ENCODE measurements at regions not wholly inside any gene's neighbourhood (a gene's known extent, or its start where the extent isn't known, plus 50 kb on each side); places are given as distances from the start of the nearest gene placed in this dataset.

DNA sequence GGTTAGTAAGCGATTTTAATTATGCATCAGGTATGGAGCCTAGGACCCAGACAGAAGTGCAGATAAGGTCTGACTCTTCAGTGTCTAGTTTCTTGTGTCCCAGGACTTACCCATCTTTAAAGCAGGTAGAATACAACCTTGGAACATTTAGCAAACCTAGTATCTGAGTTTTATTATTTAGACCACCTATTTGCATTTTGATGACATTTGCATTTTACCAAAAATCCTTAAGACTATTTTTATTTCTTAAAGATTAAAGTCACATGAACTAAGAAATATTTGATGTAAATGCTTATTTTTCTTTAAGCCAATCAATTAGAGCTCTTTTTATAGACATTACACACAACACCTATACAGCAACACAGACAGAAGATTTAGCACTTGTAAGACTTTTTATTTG is 939.1 kb downstream of the OTOL1 start:
- peaks cover 0 to 8% (median 0%) of the 10 kb centered on the region in 4 donors for H3K9me3 ChIP-seq
- intact Hi-C loops (cut with DNase I; ENCODE audit: low total_unique reads): no loop called here
- DNase-seq: no peak
- H3K27ac ChIP-seq: no peak overlapping the region
- H3K27me3 ChIP-seq: no peaks in the 10 kb centered on the region
- no peaks in the 10 kb centered on the region for H3K4me1 ChIP-seq
- no peak overlapping the region for H3K4me3 ChIP-seq
- TF ChIP-seq POLR2A (IDR thresholded peaks at IDR 0.05) (no peak), EP300 (IDR thresholded peaks at IDR 0.05) (no peak), POLR2AphosphoS5 (IDR thresholded peaks at IDR 0.05) (no peak)
- TF ChIP-seq, protein P1, sequence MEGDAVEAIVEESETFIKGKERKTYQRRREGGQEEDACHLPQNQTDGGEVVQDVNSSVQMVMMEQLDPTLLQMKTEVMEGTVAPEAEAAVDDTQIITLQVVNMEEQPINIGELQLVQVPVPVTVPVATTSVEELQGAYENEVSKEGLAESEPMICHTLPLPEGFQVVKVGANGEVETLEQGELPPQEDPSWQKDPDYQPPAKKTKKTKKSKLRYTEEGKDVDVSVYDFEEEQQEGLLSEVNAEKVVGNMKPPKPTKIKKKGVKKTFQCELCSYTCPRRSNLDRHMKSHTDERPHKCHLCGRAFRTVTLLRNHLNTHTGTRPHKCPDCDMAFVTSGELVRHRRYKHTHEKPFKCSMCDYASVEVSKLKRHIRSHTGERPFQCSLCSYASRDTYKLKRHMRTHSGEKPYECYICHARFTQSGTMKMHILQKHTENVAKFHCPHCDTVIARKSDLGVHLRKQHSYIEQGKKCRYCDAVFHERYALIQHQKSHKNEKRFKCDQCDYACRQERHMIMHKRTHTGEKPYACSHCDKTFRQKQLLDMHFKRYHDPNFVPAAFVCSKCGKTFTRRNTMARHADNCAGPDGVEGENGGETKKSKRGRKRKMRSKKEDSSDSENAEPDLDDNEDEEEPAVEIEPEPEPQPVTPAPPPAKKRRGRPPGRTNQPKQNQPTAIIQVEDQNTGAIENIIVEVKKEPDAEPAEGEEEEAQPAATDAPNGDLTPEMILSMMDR (IDR thresholded peaks at IDR 0.05): no peak
- WGBS, 5 donors: 90 to 100% (median 92%) methylated on average over 1 of the region's 1 CpG
- H3K36me3 ChIP-seq: no peaks in the 10 kb centered on the region

DNA sequence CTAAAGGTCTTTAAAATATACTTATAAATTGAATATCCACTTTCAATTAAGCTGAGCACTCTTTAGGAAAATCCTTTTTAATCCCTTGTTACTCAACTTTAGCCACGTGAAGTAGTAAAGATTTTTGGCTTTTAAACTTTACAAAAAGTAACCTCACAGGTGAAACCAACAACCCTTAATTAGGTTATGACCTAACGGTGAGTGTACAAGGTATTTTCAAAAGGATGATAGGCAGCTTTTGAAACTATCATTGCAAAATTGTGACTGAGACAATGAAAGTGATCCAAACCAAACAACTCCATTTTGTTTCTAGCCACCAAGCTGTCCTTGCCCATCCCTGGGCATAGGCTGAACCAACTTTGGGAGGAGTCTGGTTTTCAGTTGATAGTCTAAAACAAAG is 940.2 kb downstream of the OTOL1 start:
- Histone ChIP-seq H3K9me3 (peaks cover 0 to 8% (median 0%) of the 10 kb centered on the region in 4 donors), H3K4me3 (no peak overlapping the region), H3K36me3 (no peaks in the 10 kb centered on the region), H3K27me3 (no peaks in the 10 kb centered on the region), H3K27ac (no peak overlapping the region), H3K4me1 (no peaks in the 10 kb centered on the region)
- DNase-seq: no peak
- intact Hi-C loops (cut with DNase I; ENCODE audit: low total_unique reads): no loop called here
- TF ChIP-seq POLR2A (IDR thresholded peaks at IDR 0.05) (no peak), EP300 (IDR thresholded peaks at IDR 0.05) (no peak), POLR2AphosphoS5 (IDR thresholded peaks at IDR 0.05) (no peak)
- TF ChIP-seq, protein P1 (IDR thresholded peaks at IDR 0.05): no peak
- WGBS, 5 donors: 44 to 85% (median 74%) methylated on average over 2 of the region's 2 CpGs

DNA sequence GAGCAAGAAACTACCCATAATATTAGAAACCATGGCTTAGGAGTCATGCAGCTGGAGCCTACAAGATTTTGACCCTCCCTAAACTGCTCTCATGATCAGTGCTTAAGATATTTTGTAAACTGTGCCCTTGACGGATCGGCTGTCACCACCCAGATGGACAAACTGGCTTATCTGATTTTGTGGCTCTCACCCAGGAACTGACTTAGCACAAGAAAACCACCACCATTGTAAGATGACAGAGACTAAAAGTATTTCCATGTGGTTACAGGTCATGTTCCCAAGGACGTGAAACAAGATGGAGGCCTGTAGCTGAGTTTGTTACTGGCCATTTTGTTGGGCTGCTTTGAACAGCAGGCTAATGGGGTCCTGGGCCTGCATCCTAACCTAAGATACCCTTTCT is 940.9 kb downstream of the OTOL1 start:
- TF ChIP-seq, protein P1 (IDR thresholded peaks at IDR 0.05): no peak
- TF ChIP-seq POLR2AphosphoS5 (IDR thresholded peaks at IDR 0.05) (no peak), POLR2A (IDR thresholded peaks at IDR 0.05) (no peak), EP300 (IDR thresholded peaks at IDR 0.05) (no peak)
- H3K4me1 ChIP-seq: no peaks in the 10 kb centered on the region
- H3K4me3 ChIP-seq: no peak overlapping the region
- intact Hi-C loops (cut with DNase I; ENCODE audit: low total_unique reads): no loop called here
- 28 to 83% (median 76%) methylated on average over 3 of the region's 3 CpGs for WGBS, 5 donors
- DNase-seq: no peak
- H3K36me3 ChIP-seq: no peaks in the 10 kb centered on the region
- H3K27me3 ChIP-seq: no peaks in the 10 kb centered on the region
- peaks cover 0 to 8% (median 0%) of the 10 kb centered on the region in 4 donors for H3K9me3 ChIP-seq
- no peak overlapping the region for H3K27ac ChIP-seq

DNA sequence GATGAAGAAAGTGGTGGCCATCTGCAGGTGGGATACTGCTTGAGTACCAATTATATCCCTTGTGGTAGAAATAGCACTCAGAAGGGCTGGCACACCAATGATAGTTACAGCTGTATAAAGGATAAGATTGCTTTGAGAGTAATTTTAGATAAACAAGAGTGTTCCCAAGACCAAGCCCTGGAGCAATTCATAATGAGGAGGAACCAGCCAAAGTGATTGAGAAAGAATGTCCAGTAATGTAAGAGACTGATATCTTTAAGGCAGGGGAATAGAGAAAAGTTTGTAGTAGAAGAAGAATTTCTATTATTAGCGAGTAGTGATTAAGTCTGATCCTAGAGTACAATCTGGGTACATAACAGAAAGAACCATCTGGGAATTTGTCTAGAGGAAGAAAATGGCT is 945.1 kb downstream of the OTOL1 start:
- Histone ChIP-seq H3K36me3 (no peaks in the 10 kb centered on the region), H3K4me1 (no peaks in the 10 kb centered on the region), H3K4me3 (no peak overlapping the region), H3K9me3 (peaks cover 0 to 8% (median 0%) of the 10 kb centered on the region in 4 donors), H3K27ac (no peak overlapping the region), H3K27me3 (no peaks in the 10 kb centered on the region)
- no peak for DNase-seq
- intact Hi-C loops (cut with DNase I; ENCODE audit: low total_unique reads): no loop called here
- TF ChIP-seq POLR2AphosphoS5 (IDR thresholded peaks at IDR 0.05) (no peak), POLR2A (IDR thresholded peaks at IDR 0.05) (no peak), EP300 (IDR thresholded peaks at IDR 0.05) (no peak)
- TF ChIP-seq, protein P1 (IDR thresholded peaks at IDR 0.05): no peak
- WGBS, 5 donors: 0 to 71% (median 39%) methylated on average over 1 of the region's 1 CpG
